ENCODE measurements at regions not wholly inside any gene's neighbourhood (a gene's known extent, or its start where the extent isn't known, plus 50 kb on each side); places are given as distances from the start of the nearest gene placed in this dataset.

GRCh38 chr2:104702031-104702850 lies 151.7 kb upstream of the POU3F3 start:
- TF ChIP-seq POLR2A (IDR thresholded peaks at IDR 0.05; ENCODE audit: low read length) (no peak), GATA1 (IDR thresholded peaks at IDR 0.05; ENCODE audit: low read depth, low read length) (no peak)
